HEK293T (cell line): ENCODE measurements at regions not wholly inside any gene's neighbourhood (a gene's known extent, or its start where the extent isn't known, plus 50 kb on each side); places are given as distances from the start of the nearest gene placed in this dataset.

Experiments used
- ARNT ChIP-seq: fragments of 450-650 bp; IDR thresholded peaks from 2 replicates; pipeline ENCODE4 v1.6.1; 2017; ENCODE audit warnings: mild to moderate bottlenecking
- FOXA1 ChIP-seq: fragments of 450-650 bp; IDR thresholded peaks from 2 replicates; pipeline ENCODE4 v1.6.1; 2016; ENCODE audit warnings: mild to moderate bottlenecking
- FOXK2 ChIP-seq: fragments of 450-650 bp; IDR thresholded peaks from 2 replicates; pipeline ENCODE4 v1.6.1; 2016; ENCODE audit warnings: mild to moderate bottlenecking
- FOXM1 ChIP-seq: fragments of 450-650 bp; IDR thresholded peaks from 2 replicates; pipeline ENCODE4 v1.6.1; 2017; ENCODE audit warnings: mild to moderate bottlenecking, borderline replicate concordance
- HDGF ChIP-seq: fragments of 450-650 bp; IDR thresholded peaks from 2 replicates; pipeline ENCODE4 v1.6.1; 2017; ENCODE audit warnings: antibody characterized with exemption, borderline replicate concordance
- L3MBTL2 ChIP-seq: fragments of 450-650 bp; conservative IDR thresholded peaks from 2 replicates; pipeline ENCODE4 v1.6.1; 2016; ENCODE audit warnings: mild to moderate bottlenecking
- PKNOX1 ChIP-seq: fragments of 450-650 bp; IDR thresholded peaks from 2 replicates; pipeline ENCODE4 v1.6.1; 2016
- TARDBP ChIP-seq: fragments of 450-650 bp; IDR thresholded peaks from 2 replicates; pipeline ENCODE4 v1.6.1; 2016

- TF ChIP-seq L3MBTL2 (no peak), TARDBP (no peak), HDGF (no peak), PKNOX1 (no peak), FOXK2 (no peak), ARNT (no peak), FOXA1 (no peak), FOXM1 (no peak)
These were observed 1033.2 kb downstream of the TBC1D22A start for GRCh38 chr22:47795477-47796127.
